Muscle layer of colon (tissue), 2 donors: ENCODE measurements at regions not wholly inside any gene's neighbourhood (a gene's known extent, or its start where the extent isn't known, plus 50 kb on each side); places are given as distances from the start of the nearest gene placed in this dataset.
"Not testable (repeated sequence)": the region's sequence is repeated elsewhere in the genome, so short reads cannot be mapped to it uniquely, and the experiment has no call there.

Experiments
- H3K27ac ChIP-seq: one replicate; pipeline ENCODE4 v1.7.0; 2013; ENCODE audit warnings: low read depth, mild to moderate bottlenecking, low read length, moderate library complexity
- H3K27me3 ChIP-seq, 2 donors: one replicate each; pipeline ENCODE4 v1.7.0; 2013; ENCODE audit warnings: low read length in 2 of 2, mild to moderate bottlenecking in 2 of 2; ENCODE audit not compliant: insufficient read depth in 2 of 2, control insufficient read depth in 1 of 2
- H3K36me3 ChIP-seq: one replicate; pipeline ENCODE4 v1.7.0; 2013; ENCODE audit warnings: mild to moderate bottlenecking, low read length; ENCODE audit not compliant: insufficient read depth
- H3K4me1 ChIP-seq: one replicate; pipeline ENCODE4 v1.7.0; 2013; ENCODE audit warnings: mild to moderate bottlenecking, low read length; ENCODE audit not compliant: insufficient read depth
- H3K4me3 ChIP-seq, 2 donors: one replicate each; pipeline ENCODE4 v1.7.0; 2013; ENCODE audit warnings: low read length in 2 of 2, low read depth in 1 of 2, mild to moderate bottlenecking in 1 of 2, moderate library complexity in 1 of 2
- H3K9ac ChIP-seq: one replicate; pipeline ENCODE4 v1.7.0; 2013; ENCODE audit warnings: low read length
- H3K9me3 ChIP-seq: one replicate; pipeline ENCODE4 v1.7.0; 2013; ENCODE audit warnings: mild to moderate bottlenecking, low read length
- donor health status: abdominal sarcoma.
- donor health status: Adenocarcinoma of cecum.

GRCh38 chr5:173493846-173494245, 122.6 kb downstream of the BOD1 start:
- Histone ChIP-seq H3K4me1 (peaks cover 8% of the 10 kb centered on the region), H3K4me3 (no peak overlapping the region), H3K27ac (no peak overlapping the region), H3K27me3 (no peaks in the 10 kb centered on the region), H3K9me3 (no peaks in the 10 kb centered on the region), H3K9ac (no peak overlapping the region), H3K36me3 (no peaks in the 10 kb centered on the region)

DNA sequence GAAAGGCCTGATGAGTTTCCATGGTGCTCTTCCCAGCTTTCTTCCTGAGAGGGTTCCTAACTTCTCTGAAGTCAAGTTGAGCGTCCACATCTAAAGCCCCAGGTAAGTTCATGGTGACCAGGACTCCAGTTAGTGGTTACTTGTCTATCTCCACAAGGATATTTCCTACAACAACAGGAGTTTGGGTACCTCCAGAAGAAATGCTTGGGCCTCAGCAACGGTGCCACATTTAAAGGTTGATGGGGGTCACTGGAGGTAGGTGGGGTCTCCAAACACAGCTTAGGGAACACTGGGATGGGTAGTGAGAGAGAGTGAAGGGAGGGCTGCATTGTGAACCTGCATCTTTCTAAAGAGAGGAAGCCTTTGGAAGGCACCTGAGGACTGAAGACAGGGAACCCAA, 123.4 kb downstream of the BOD1 start:
- H3K4me3 ChIP-seq, result no peak overlapping the region
- H3K9ac ChIP-seq, result no peak overlapping the region
- no peaks in the 10 kb centered on the region for H3K36me3 ChIP-seq
- no peaks in the 10 kb centered on the region for H3K9me3 ChIP-seq
- H3K27me3 ChIP-seq, result no peaks in the 10 kb centered on the region
- H3K27ac ChIP-seq, result no peak overlapping the region
- no peaks in the 10 kb centered on the region for H3K4me1 ChIP-seq

DNA sequence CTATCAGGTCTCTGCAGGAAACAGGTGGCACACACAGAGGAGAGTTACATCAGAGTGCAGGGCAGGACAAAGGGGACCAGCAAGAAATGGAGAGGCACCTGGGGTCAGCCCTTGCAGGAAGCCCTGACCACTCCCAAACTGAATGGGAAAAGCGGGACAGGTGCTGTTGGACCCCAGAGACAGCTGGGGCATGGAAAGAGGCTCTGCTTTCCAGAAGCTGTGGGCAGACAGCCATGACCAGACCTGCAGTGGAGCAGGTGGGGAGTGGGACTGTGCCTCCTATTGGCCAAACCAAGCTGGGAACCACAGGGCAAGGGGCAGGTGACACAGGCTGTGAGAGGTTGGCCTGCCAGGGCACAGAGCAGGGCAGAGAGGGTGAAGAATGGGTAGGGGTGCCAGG, 125.8 kb downstream of the BOD1 start:
- Histone ChIP-seq H3K4me1 (no peaks in the 10 kb centered on the region), H3K36me3 (no peaks in the 10 kb centered on the region), H3K27ac (no peak overlapping the region), H3K4me3 (no peak overlapping the region), H3K9ac (no peak overlapping the region), H3K9me3 (no peaks in the 10 kb centered on the region), H3K27me3 (no peaks in the 10 kb centered on the region)

GRCh38 chr5:173488144-173488543, 128.3 kb downstream of the BOD1 start:
- Histone ChIP-seq H3K27ac (no peak overlapping the region), H3K9ac (no peak overlapping the region), H3K9me3 (no peaks in the 10 kb centered on the region), H3K4me1 (no peaks in the 10 kb centered on the region), H3K27me3 (no peaks in the 10 kb centered on the region), H3K4me3 (no peak overlapping the region), H3K36me3 (no peaks in the 10 kb centered on the region)

DNA sequence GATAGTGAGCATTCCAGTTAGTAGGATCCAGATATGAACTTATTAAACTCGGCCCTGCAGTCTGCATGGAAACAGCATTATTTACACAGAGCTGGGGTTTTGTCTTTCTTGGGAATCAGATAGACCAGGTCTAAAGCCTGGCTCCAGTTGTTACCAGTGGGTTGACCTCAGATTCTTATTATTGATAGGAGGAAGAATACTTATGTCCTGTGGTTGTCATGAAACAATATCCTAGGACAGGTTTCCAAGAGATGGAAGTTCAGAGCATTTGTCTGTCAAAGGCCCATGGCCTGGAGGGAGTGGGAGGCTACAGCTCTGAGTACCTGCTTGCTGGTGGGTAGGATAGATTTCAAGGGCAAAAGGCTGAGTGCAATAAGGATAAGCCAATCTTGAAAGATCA, 129.2 kb downstream of the BOD1 start:
- Histone ChIP-seq H3K27ac (no peak overlapping the region), H3K9me3 (no peaks in the 10 kb centered on the region), H3K4me1 (no peaks in the 10 kb centered on the region), H3K27me3 (no peaks in the 10 kb centered on the region), H3K4me3 (no peak overlapping the region), H3K9ac (no peak overlapping the region), H3K36me3 (no peaks in the 10 kb centered on the region)

DNA sequence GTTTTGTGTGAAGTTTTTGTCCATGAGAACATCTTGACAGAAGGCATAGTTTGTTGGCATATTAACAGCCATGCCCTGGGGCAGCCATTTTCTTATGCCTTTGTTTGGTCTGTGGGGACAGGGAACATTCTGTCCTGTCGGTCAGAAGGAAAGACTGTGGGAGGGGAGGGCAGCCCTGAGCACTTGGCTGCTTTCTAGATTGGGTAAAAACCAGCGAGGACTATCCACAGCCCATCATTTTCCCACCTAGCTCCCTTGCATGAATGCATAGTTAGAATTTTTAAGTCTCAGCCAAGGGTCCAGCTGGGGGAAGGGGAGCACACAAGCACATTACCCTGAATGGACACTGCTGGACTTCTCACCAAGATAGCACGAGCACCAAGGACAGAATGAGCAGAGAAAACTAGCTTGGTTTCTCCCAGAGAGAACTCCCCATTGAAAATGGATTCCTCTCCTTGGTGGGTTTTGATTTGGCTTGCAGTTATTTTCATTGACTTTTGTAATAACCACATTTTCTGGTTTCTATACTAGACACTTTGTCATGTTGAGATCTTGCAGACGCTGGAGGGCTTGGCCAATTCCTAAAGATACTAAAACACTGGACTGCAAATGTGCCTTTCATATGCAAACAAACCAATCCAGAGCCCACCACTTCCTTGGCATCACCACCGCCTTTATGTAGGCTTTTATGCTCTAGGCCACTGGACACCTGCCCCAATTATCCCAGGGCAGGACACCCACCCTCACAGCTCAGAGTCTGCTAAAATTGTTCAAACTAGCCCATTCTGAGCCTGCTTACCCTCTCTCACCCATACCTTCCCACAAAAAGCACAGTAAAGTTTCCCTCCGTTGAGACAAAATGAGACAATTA, 129.9 kb downstream of the BOD1 start:
- Histone ChIP-seq H3K27ac (no peak overlapping the region), H3K9me3 (no peaks in the 10 kb centered on the region), H3K36me3 (no peaks in the 10 kb centered on the region), H3K9ac (no peak overlapping the region), H3K27me3 (no peaks in the 10 kb centered on the region), H3K4me3 (no peak overlapping the region), H3K4me1 (no peaks in the 10 kb centered on the region)

DNA sequence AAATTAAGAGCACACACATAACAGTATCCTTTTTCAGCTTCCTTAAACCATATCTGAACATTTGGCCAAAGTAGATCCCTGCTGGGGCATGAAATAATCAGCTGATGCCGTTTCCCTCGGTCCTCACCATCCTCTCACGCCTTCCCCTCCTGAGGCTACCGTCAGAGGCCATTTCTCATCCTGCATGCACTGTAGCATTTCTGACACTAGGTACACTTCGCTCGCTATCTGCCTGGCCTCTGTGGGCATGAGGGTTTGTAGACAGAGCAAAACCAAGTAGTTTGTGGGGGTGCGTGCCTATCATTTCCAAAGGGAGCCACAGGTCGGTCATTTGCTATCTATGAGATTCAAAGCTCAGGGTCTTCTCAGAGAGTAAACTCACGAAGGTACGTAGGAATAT, 131.9 kb downstream of the BOD1 start:
- Histone ChIP-seq H3K27me3 (no peaks in the 10 kb centered on the region), H3K27ac (no peak overlapping the region), H3K4me1 (no peaks in the 10 kb centered on the region), H3K9me3 (no peaks in the 10 kb centered on the region), H3K9ac (no peak overlapping the region), H3K4me3 (no peak overlapping the region), H3K36me3 (no peaks in the 10 kb centered on the region)

- H3K36me3 ChIP-seq, H3K4me1 ChIP-seq, H3K27me3 ChIP-seq, H3K9ac ChIP-seq, H3K27ac ChIP-seq, H3K9me3 ChIP-seq, H3K4me3 ChIP-seq: not testable (repeated sequence)
Measured at GRCh38 chr5:173483599-173483998, 132.9 kb downstream of the BOD1 start.

DNA sequence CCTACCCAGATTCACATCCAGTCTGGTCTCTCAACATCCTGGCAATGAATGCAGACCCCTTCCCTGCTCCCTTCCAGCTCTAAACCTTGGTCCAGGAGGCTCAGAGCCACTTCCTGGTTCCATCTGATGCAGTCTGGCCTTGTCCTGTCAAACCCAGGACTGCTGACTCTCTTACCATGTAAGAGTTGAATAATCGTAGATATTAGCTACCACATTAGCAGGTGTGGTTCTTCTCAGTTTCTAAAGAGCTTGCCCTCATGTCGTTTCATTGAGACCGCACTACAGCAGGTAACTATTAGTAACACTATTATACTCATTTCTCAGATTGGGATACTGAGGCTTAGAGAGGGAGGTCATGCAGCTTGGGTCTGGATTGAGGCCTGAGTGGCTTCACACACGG, 133.3 kb downstream of the BOD1 start:
- Histone ChIP-seq H3K4me1 (peaks cover 2% of the 10 kb centered on the region), H3K9ac (no peak overlapping the region), H3K27ac (no peak overlapping the region), H3K4me3 (no peak overlapping the region), H3K9me3 (no peaks in the 10 kb centered on the region), H3K36me3 (no peaks in the 10 kb centered on the region), H3K27me3 (no peaks in the 10 kb centered on the region)

DNA sequence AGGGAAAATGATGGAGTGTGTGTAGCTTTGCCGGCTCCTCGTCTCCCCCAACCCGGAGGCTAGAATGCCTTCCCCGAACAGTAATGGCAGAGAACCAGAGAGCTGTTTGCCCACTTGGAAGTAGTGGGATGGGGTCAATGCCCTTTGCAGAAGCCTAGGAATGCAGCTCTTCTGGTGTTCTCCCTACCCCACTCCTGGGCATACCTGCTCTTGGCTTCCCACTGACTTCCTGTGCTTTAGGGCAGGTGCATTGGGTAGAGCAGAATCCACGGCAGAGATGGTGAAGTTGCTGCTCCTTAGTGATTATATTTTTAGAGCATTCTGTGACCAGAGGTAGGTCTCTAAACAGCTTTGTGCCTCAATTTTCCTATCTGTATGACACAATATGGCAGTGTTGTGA, 134.6 kb downstream of the BOD1 start:
- peaks cover 12% of the 10 kb centered on the region for H3K4me1 ChIP-seq
- no peak overlapping the region for H3K27ac ChIP-seq
- no peaks in the 10 kb centered on the region for H3K27me3 ChIP-seq
- no peak overlapping the region for H3K9ac ChIP-seq
- no peak overlapping the region for H3K4me3 ChIP-seq
- H3K36me3 ChIP-seq, result no peaks in the 10 kb centered on the region
- no peaks in the 10 kb centered on the region for H3K9me3 ChIP-seq

GRCh38 chr5:173480896-173481295, 135.6 kb downstream of the BOD1 start:
- H3K9me3 ChIP-seq, result no peaks in the 10 kb centered on the region
- H3K9ac ChIP-seq, result no peak overlapping the region
- H3K4me3 ChIP-seq, result no peak overlapping the region
- H3K27ac ChIP-seq, result no peak overlapping the region
- H3K27me3 ChIP-seq, result no peaks in the 10 kb centered on the region
- no peaks in the 10 kb centered on the region for H3K36me3 ChIP-seq
- peaks cover 12% of the 10 kb centered on the region for H3K4me1 ChIP-seq

- no peaks in the 10 kb centered on the region for H3K27me3 ChIP-seq
- no peaks in the 10 kb centered on the region for H3K36me3 ChIP-seq
- no peaks in the 10 kb centered on the region for H3K9me3 ChIP-seq
- no peak overlapping the region for H3K27ac ChIP-seq
- H3K9ac ChIP-seq, result no peak overlapping the region
- peaks cover 12% of the 10 kb centered on the region for H3K4me1 ChIP-seq
- H3K4me3 ChIP-seq, result no peak overlapping the region
Measured at GRCh38 chr5:173479711-173480110, 136.7 kb downstream of the BOD1 start.
